IPS DF 4.7 (cell line): ENCODE measurements at regions not wholly inside any gene's neighbourhood (a gene's known extent, or its start where the extent isn't known, plus 50 kb on each side); places are given as distances from the start of the nearest gene placed in this dataset.

Experiments used
- DNase-seq: peaks from one replicate; pipeline ENCODE4 v3.0.0-alpha.2; 2013; ENCODE audit warnings: low spot score; ENCODE audit errors: extremely low read depth

GRCh38 chr13:80444240-80445015 lies 103.5 kb upstream of the SPRY2 start:
- no peak for DNase-seq

- no peak for DNase-seq
Observed at GRCh38 chr13:80442609-80443008, 101.7 kb upstream of the SPRY2 start.

GRCh38 chr13:80441968-80442367 lies 101.0 kb upstream of the SPRY2 start:
- no peak for DNase-seq

GRCh38 chr13:80438521-80438920 lies 97.6 kb upstream of the SPRY2 start:
- no peak for DNase-seq

GRCh38 chr13:80437231-80437630 lies 96.3 kb upstream of the SPRY2 start:
- DNase-seq: no peak

GRCh38 chr13:80436571-80437169 lies 95.7 kb upstream of the SPRY2 start:
- no peak for DNase-seq

- DNase-seq: no peak
Observed at GRCh38 chr13:80430561-80430960, 89.6 kb upstream of the SPRY2 start.

- DNase-seq: no peak
Observed at GRCh38 chr13:80428349-80429096, 87.6 kb upstream of the SPRY2 start.

- no peak for DNase-seq
Observed at GRCh38 chr13:80419416-80419815, 78.5 kb upstream of the SPRY2 start.

GRCh38 chr13:80413611-80414010 lies 72.7 kb upstream of the SPRY2 start:
- DNase-seq: no peak

GRCh38 chr13:80408270-80408669 lies 67.3 kb upstream of the SPRY2 start:
- DNase-seq: no peak

GRCh38 chr13:80400865-80401426 lies 60.0 kb upstream of the SPRY2 start:
- DNase-seq: no peak

GRCh38 chr13:80400164-80400864 lies 59.4 kb upstream of the SPRY2 start:
- no peak for DNase-seq

GRCh38 chr13:80399340-80400163 lies 58.6 kb upstream of the SPRY2 start:
- DNase-seq: no peak
